ENCODE measurements at regions not wholly inside any gene's neighbourhood (a gene's known extent, or its start where the extent isn't known, plus 50 kb on each side); places are given as distances from the start of the nearest gene placed in this dataset.

GRCh38 chr1:93783876-93784275, 95.1 kb downstream of the DNTTIP2 start:
- no peaks in the 10 kb centered on the region for H3F3A ChIP-seq (ENCODE audit: insufficient read depth, low read length, poor library complexity, severe bottlenecking)
- no peak overlapping the region for H3K4me2 ChIP-seq (ENCODE audit: low read length)
- no peaks in the 10 kb centered on the region for H3K36me3 ChIP-seq (ENCODE audit: insufficient read depth, low read length)
- no peaks in the 10 kb centered on the region for H3K27me3 ChIP-seq (ENCODE audit: insufficient read depth, low read depth, low read length)
- TF ChIP-seq TAF1 (IDR thresholded peaks at IDR 0.05; ENCODE audit: low read depth) (no peak), POLR2AphosphoS5 (IDR thresholded peaks at IDR 0.05) (no peak), SMC3 (conservative IDR thresholded peaks at IDR 0.05; ENCODE audit: poor library complexity) (no peak), CTCF (IDR thresholded peaks at IDR 0.05; ENCODE audit: poor library complexity, severe bottlenecking) (no peak), EP300 (conservative IDR thresholded peaks at IDR 0.05; ENCODE audit: poor library complexity, severe bottlenecking) (no peak), RAD21 (conservative IDR thresholded peaks at IDR 0.05) (no peak), REST (IDR thresholded peaks at IDR 0.05; ENCODE audit: borderline replicate concordance) (no peak), MXI1 (conservative IDR thresholded peaks at IDR 0.05; ENCODE audit: poor library complexity, severe bottlenecking) (no peak), EZH2 (IDR thresholded peaks at IDR 0.05; ENCODE audit: borderline replicate concordance, insufficient read depth, low read length, poor library complexity, severe bottlenecking) (no peak)
- H3K79me2 ChIP-seq (replicated peaks; ENCODE audit: insufficient read depth, low read length): no peaks in the 10 kb centered on the region
- no peaks in the 10 kb centered on the region for H3K9me2 ChIP-seq (ENCODE audit: insufficient read depth, low read length)
- no peaks in the 10 kb centered on the region for H3K9me3 ChIP-seq (ENCODE audit: low read length)
- H3K4me3 ChIP-seq (ENCODE audit: low read length): no peak overlapping the region
- H4K20me1 ChIP-seq (ENCODE audit: insufficient read depth): no peaks in the 10 kb centered on the region
- no peak overlapping the region for H3K9ac ChIP-seq (ENCODE audit: low read length)
- H3K27ac ChIP-seq (ENCODE audit: low read length): no peak overlapping the region
- no peak overlapping the region for H2AFZ ChIP-seq (ENCODE audit: low read depth, low read length)

GRCh38 chr1:93779540-93780165, 98.0 kb upstream of the BCAR3 start:
- Histone ChIP-seq H3F3A (ENCODE audit: insufficient read depth, low read length, poor library complexity, severe bottlenecking) (no peaks in the 10 kb centered on the region), H3K36me3 (ENCODE audit: insufficient read depth, low read length) (no peaks in the 10 kb centered on the region), H3K9ac (ENCODE audit: low read length) (no peak overlapping the region), H3K79me2 (replicated peaks; ENCODE audit: insufficient read depth, low read length) (no peaks in the 10 kb centered on the region), H3K27me3 (ENCODE audit: insufficient read depth, low read depth, low read length) (no peaks in the 10 kb centered on the region), H3K9me2 (ENCODE audit: insufficient read depth, low read length) (no peaks in the 10 kb centered on the region), H3K27ac (ENCODE audit: low read length) (no peak overlapping the region), H3K4me2 (ENCODE audit: low read length) (no peak overlapping the region), H4K20me1 (ENCODE audit: insufficient read depth) (no peaks in the 10 kb centered on the region), H3K9me3 (ENCODE audit: low read length) (no peaks in the 10 kb centered on the region), H2AFZ (ENCODE audit: low read depth, low read length) (no peak overlapping the region), H3K4me3 (ENCODE audit: low read length) (no peak overlapping the region)
- TF ChIP-seq RAD21 (conservative IDR thresholded peaks at IDR 0.05): no peak

Measured in neural cell (in vitro differentiated cells).